Stimulated activated CD4-positive, alpha-beta T cell treated with anti-CD3 and anti-CD28 coated beads, TNF-alpha, amount 100 ng/mL, for 48 hours (primary cell): ENCODE measurements at regions not wholly inside any gene's neighbourhood (a gene's known extent, or its start where the extent isn't known, plus 50 kb on each side); places are given as distances from the start of the nearest gene placed in this dataset.
"Not testable (repeated sequence)": the region's sequence is repeated elsewhere in the genome, so short reads cannot be mapped to it uniquely, and the experiment has no call there.

Experiments
- DNase-seq, 3 donors: peaks; one replicate each; pipeline ENCODE4 v3.0.0-alpha.2; 2020; ENCODE audit warnings: low read depth in 3 of 3

DNA sequence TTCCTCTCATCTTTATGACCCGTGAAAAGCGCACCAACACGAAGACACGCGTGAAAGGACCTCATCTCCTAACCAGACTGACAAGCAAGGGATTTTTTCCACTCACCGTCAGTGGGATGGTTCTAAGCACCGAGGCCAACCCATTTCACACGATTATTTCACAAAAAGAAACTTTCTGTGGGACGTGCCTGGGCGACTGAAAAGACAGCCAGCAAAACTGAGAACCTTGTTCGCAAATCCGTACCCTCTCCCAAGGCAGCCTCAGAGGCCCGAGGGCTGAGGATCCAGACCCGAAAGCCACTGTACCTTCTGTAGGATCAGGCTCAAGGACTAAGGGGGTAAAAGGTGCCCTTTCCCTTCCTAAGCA, 84.9 kb upstream of the METTL9 start:
- not testable (repeated sequence) for DNase-seq

DNA sequence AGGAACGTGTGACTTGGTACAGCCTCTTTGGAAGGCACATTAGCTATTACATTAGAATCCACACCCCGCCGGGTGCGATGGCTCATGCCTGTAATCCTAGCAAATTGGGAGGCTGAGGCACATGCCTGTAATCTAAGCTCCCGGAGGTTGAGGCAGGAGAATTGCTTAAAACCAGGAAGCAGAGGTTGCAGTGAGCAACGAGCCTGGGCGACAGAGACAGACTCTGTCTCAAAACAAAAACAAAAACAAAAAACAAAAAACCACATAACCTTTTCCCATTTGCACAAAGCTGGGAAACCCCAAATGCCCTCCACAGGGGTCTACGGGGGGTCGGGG, 82.7 kb upstream of the METTL9 start:
- DNase-seq = not testable (repeated sequence)

DNA sequence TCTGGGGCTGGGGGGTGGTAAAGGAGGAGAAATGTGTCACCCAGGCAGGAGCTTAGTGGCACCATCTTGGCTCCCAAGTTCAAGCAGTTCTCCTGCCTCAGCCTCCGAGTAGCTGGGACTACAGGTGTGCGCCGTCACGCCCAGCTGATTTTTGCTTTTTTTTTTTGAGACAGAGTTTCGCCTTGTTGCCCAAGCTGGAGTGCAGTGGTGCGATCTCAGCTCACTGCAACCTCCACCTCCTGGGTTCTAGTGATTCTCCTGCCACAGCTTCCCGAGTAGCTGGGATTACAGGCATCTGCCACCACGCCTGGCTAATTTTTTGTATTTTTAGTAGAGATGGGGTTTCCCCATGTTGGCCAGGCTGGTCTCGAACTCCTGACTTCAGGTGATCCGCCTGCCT, 82.1 kb upstream of the METTL9 start:
- DNase-seq = not testable (repeated sequence)

DNA sequence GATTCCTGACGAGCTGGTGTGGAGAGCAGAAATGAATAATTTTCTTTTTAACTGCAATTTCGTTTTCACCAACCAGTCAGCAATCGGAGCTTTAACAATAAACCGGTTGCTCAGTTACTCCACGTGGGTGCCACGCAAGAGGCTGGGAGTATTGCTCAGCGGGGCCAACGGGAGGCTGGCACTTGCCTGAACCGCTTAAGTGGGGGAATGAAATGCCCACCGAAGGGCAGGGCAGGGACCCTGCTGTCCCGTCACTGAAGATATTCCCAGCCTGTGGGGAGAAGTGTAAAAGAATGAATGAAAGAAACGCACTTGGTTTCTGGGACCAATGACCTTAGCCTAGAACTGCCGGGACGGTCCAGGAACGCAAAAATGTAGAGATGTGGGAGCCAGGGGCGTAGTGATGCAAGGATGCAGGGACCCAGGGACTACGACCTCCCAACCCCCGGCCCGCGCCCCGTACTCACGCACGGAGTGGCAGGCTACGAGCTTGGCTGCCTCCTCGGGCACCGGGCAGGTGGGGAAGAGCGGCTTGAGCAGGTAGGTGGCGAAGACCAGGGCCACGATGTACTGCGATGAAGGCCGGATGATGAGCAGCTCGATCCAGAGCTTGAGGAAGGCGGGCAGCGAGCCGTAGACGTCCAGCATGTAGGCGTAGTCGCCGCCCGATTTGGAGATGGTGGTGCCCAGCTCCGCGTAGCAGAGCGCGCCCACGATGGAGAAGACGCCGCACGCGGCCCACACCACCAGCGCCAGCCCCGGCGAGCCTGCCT, 79.8 kb upstream of the METTL9 start:
- DNase-seq = not testable (repeated sequence)

DNA sequence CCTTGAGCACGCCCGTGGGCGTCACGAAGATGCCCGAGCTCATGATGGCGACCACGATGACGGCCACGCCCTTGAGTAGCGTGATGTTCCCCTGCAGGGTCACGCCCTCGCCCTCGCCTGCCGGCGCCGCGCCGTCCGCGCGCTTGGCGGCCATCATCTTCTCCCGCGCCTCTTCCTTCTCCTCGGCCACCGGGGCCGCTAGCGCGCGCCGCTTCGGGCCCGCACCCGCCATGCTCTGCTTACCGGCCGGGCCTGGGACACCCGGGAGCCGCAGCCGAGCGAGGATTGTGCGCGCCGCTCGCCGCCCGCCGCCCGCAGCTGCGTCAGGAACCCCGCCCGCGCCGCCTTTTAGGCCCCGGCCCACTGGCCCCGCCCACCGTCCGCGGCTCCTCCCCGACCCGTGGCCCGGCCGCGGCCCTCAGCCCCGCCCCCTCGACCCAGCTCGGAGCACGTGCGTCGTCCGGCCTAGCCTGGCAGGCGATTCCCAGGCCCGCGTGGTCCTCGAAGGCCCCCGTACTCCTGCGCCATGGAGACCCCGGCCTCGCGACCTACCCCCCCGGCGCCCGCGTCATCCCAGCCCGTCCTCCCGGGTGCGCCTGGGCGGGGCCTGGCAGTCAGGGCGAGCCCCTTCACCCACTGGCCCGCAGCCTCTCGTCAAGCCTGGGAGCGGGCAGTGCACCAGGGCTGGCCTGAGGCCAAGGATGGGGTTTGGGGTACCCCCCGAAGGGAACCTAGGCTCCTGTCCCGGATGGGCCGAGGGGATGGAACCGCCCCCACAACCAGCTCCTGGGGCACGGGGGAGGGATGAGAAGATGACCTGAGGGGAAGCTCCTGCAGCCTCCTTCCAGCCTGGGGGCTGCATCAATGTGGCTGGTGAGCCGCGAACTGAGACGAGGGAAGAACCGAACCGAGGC, 79.0 kb upstream of the METTL9 start:
- peak; percentile 95 to 100 (median 98) for DNase-seq

DNA sequence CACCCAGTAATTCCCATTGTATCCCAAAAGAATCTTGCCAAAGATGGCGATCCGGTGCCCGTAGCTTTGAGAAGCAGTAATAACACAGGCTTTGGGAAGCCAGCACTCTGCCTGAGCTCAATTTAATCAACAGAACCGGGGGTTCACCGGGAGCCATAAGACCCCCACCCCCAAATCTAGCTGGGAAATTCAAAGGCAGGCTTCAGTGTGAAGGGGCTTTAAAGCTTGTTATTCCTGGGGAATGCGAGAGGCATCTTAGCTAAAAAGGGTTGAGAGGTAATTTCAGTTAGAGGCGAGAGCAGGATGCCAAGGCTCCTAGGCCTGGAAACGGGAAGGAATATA, 78.4 kb upstream of the METTL9 start:
- DNase-seq = not testable (repeated sequence)

DNA sequence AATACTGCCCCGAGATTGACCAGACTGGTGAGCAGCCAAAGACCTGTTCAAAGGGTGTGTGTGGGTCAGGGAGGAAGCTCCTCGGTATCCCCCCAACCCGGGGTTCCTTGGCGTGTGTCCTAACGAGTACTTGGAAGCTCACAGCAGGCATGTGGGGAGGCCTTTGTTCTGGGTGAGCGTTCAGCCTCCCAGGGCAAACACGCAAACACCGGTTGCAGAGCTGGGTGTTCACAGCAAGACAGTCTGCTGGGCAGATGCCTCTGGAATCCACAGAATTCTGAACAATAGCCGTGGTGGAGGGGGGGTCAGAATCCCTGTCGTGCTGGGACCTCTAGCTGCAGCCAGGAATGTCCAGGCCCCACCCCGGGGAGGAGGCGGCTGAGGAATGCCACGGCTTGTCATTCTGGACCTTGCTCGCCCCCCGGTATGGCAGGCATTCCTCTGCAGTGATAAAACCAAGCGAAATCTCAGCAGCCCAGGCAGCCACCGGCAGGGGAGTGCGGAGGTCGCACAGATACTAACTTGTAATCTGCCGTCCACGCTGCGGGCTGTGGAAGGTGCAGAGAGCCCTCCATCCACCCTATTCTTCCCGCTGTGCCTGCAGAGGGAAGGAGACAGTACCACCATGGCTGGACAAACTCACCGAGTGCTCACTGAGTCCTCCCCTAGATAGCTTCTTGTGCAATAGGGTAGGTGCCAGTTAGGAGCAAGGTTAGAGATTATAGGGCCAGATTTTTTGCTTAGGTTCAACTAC, 77.8 kb upstream of the METTL9 start:
- not testable (repeated sequence) for DNase-seq

DNA sequence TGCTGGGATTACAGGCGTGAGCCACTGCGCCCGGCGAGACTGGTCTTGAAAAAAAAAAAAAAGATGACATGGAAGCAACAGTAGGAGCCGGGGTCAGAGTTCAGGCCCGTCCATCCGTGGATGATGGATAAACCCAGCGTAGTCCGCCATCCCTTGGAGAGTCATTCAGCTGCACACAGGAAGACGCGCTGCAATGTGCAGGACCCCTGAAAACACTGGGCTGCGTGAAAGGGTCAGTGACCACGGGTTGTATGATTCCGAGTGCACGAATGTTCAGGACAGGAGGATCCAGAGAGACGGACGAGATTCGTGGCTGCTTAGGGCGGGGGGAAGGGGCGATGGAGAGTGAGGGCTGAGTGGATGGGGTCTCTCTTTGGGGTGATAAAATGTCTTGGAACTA, 76.5 kb upstream of the METTL9 start:
- DNase-seq = not testable (repeated sequence)

DNA sequence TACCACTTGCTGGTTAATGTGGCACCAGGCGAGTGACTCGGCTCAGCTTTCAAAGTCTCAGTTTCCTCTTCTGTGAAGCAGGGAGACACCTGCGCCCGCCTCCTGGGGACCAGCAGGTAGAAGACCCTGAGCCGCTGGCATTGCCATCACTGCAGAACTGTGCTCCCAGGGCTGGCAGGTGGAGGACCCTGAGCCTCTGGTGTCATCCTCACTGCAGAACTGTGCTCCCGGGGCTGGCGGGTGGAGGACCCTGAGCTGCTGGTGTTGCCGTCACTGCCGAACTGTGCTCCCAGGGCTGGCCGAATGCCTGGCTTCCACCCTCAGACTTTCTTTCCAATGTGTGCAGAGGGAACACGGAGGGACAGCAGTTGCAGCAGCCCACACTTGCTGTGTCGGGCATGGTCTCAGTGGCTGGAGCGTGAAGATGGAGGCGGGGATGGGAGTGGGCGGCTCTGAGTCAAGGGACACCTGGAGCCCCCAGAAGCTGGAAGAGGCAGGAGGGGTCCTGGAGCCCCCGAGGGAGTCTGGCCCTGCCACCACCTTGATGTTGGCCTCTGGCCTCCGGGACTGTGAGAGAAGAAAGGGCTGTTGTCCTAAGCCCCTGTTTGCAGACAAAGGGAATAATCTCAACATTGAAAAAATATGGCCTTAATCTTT, 75.8 kb upstream of the METTL9 start:
- no peak for DNase-seq

DNA sequence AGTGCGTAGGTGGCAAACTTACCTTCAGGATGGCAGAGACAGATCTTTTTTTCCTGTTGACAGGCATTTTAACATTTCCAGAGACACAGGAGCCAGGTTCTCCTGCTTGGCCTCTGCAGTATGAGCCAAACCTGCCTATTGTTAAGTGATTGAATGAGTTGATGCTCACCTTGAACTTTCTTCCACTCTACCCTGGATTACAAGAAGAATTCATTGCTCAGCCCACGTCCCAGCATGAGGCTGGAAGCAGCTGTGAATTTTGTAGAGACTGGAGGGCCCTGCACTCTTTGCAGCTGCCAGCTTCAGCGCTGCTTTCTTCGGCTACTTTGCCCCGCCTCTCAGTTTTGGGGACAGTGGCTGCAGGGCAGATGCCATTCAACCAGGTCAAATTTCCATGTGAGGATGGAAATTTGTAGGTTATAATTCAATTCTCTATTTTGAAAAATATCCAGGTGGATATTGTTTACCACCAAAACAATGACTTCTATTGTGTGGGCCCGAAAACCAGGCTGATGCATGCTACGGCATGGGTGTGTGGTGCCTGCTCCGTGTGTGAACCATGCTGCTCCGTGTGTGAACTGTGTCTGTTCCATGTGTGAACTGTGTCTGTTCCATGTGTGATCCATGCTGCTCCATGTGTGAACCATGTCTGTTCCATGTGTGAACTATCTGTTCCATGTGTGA, 75.2 kb upstream of the METTL9 start:
- no peak for DNase-seq

DNA sequence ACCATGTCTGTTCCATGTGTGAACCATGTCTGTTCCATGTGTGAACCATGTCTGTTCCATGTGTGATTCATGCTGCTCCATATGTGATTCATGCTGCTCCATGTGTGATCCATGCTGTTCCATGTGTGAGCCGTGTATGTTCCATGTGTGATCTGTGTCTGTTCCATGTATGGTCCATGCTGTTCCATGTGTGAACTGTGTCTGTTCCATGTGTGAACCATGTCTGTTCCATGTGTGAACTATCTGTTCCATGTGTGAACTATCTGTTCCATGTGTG, 74.7 kb upstream of the METTL9 start:
- DNase-seq = not testable (repeated sequence)

DNA sequence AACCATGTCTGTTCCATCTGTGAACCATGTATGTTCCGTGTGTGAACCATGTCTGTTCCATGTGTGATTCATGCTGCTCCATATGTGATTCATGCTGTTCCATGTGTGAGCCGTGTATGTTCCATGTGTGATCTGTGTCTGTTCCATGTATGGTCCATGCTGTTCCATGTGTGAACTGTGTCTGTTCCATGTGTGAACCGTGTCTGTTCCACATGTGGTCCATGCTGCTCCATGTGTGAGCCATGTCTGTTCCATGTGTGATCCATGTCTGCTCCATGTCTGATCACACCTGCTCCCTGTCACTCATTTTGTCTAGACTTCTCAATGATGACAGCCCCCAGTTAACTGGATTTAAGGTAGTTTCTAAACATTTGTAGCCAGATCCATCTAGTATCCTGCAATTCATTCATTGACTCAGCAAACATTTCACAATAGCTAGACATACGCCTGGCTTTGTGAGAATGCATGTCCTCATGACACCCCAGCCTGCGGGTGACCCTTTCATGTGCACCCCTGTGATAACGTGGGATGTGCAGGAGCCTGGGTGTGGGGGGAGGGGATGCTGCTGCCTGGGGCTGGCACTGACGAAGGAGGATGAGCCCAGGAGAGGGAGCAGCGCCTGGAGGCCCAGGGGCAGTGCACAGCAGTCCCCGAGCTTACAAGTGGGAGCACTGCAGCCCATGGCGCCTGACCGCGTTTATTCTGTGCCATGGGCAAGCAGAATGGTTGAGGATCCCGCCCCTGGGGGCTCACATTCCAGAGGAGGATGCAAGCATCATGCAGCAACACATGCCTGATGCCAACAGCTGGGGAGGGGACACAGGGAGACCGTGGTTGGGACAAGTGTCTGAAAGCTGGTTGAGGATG, 74.1 kb upstream of the METTL9 start:
- not testable (repeated sequence) for DNase-seq

DNA sequence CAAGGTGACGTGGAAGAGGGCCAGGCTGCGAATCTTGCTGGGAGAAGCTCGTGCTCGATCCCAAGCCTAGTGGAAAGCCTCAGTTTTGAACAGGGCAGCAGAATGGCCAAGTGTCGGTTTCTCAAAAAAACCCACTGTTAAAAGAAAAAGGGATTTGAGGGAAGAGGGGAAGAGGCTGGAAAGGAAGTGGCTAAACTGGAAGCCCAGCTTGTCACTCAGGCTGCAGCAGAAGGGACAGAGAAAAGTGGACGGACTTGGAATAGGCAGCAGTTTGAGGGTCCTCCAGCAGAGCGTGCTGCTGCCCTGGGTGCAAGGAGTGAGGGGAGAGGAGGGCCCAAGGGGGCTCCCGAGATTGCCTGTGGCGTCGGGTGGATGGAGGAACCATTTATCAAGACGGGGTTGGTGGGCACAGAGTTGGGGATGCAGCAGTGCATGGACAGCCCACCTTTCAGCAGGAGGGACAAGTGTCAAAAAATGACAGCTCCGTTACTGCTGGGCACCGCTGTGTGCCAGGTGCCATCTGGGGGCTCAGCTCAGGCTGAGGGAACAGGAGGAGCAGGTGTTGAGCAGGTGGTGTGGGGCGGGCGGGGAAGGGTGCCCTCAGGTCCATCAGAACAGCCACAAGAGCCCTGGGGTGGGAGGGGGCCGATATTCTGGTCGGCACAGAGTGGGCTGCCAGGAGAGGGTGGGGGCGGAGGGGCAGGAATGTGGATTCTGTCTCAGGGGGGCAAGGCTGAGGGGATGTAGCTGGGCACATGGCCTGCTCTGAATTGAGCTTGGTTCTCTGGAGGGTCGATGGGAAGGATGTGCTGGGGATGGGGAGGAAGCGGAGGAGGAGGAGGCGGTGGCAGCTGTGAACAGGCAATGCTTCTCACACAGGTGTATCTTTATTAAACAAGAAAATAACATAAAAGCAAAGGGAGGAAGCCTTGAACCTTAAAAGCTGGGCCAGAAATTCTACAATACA, 73.1 kb upstream of the METTL9 start:
- not testable (repeated sequence) for DNase-seq

DNA sequence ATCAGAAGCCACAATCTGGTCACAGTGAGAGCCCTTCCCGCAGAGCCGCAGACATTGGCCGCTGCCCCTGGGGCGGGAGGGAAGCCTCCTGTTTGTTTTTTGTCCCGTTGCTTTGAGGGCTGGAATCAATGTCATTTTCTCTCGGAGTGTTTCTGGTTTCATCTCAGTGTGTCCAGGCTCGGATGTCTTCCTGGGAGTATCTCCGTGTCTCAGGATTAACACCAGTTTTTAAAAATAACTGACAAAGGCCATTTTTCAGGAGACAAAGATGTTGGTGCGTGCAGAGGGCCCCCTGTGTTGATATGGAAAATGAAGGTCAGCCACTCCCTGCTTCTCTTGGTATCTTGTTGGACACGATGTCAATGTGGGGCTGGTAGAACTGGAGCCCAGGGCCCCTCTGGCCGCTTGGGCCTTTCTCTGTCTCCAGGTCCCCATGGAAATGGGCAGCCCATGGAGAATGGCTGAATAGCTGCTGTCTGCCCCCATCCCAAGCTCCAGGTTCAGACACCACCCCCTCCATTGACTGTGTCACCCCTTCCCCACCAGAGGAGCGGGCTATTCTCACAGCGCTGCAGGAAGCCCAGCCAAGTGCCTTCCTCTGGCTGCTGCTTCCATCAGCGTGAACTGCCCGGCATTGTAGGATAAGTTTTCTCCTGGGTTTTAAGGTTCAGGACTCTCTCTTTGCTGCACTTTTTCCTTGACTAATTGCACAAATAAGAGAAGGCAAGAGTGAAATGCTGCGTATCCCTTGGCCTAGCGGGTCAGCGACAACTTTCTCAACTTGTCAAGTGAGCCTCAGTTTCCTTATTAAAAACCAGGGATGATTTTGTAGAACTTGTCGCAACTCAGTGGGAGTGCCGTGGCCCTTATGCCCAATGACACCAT, 72.2 kb upstream of the METTL9 start:
- no peak for DNase-seq

DNA sequence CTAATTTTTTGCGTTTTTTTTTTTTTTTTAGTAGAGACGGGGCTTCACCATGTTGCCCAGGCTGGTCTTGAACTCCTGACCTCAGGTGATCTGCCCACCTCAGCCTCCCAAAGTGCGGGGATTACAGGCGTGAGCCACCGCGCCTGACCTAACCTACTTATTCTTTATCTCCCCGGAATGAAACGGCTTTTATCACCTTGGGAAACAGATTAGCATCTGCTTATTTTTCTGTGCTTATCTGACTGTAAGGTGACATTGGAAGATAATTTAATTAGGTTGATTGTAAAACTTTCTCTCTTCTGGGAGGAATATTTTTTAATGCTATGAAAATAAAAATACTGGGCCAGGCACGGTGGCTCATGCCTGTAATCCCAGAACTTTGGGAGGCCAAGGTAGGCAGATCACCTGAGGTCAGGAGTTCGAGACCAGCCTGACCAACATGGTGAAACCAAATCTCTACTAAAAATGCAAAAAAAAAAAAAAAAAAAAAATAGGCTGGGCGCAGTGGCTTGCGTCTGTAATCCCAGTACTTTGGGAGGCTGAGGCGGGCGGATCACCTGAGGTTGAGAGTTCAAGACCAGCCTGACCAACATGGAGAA, 70.2 kb upstream of the METTL9 start:
- DNase-seq = not testable (repeated sequence)

DNA sequence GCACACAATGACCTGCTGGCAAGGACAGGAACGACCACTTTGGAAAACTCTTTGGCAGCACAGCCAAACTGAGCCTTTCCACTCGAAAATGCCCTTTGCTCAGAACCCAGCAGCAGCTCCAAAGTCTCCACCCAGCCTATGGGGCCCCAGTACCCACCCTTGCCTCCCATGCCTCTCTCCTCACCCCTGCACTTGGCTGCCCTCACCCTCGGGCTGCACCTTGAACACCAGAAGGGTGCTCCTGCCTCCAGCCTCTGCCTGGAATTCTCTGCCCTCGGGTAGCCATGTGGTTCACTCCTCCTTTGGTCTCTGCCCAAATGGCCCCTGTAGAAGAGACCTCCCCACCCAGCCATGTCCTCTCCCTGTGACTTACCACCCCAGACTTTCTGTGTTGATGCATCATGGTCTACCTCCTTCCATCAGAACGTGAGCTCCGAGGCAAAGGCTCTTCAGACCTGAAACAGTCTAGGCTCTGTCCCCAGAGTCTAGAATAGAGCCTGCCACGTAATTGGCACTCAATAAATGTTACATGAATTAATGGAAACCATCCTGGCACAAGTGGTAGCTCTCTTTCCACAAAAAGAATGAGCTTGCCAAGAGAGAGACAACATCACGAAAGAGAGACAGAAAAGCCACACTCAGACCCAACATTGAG, 68.5 kb upstream of the METTL9 start:
- DNase-seq = not testable (repeated sequence)

DNA sequence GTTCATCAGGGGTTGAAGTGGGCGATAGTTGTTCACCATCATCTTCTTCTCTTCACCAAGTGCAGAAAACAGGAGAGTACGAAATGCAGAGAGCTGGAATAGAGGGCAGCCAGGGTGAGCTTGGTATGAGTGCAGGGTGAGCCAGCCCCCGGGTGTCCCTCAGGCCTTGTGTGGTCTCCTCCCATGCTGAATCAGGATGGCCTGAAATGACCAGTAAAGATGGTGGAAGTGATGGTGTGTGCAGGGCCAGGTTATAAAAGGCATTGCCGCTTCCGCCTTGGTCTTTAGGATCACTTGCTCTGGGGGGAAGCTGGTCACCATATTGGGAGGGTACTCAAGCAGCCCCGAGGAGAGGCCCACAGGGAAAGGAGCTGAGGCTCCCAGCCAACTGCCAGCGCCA, 66.4 kb upstream of the METTL9 start:
- DNase-seq = not testable (repeated sequence)
